Stimulated activated CD8-positive, alpha-beta memory T cell treated with anti-CD3 and anti-CD28 coated beads, Interleukin-2, amount 100 ng/mL, for 1 hour (primary cell): ENCODE measurements at regions not wholly inside any gene's neighbourhood (a gene's known extent, or its start where the extent isn't known, plus 50 kb on each side); places are given as distances from the start of the nearest gene placed in this dataset.

Experiments used
- DNase-seq, 2 donors: peaks; one replicate each; pipeline ENCODE4 v3.0.0-alpha.2; 2020; ENCODE audit warnings: low read depth in 2 of 2

- DNase-seq, result no peak
These were observed 1698.3 kb upstream of the RAG2 start for GRCh38 chr11:38296211-38296776.

- no peak for DNase-seq
These were observed 1684.7 kb upstream of the RAG2 start for GRCh38 chr11:38282718-38283117.

GRCh38 chr11:38278457-38279141, 1680.6 kb upstream of the RAG2 start:
- DNase-seq, result no peak

- no peak for DNase-seq
These were observed 1676.0 kb upstream of the RAG2 start for GRCh38 chr11:38274031-38274430.

GRCh38 chr11:38272376-38272775, 1674.3 kb upstream of the RAG2 start:
- DNase-seq, result no peak

GRCh38 chr11:38266691-38267090, 1668.7 kb upstream of the RAG2 start:
- DNase-seq, result no peak

- DNase-seq, result no peak
These were observed 1658.4 kb upstream of the RAG2 start for GRCh38 chr11:38256436-38256835.

- no peak for DNase-seq
These were observed 1656.9 kb upstream of the RAG2 start for GRCh38 chr11:38254913-38255312.

- no peak for DNase-seq
These were observed 1654.6 kb upstream of the RAG2 start for GRCh38 chr11:38252620-38253019.

- no peak for DNase-seq
These were observed 1648.4 kb upstream of the RAG2 start for GRCh38 chr11:38246451-38246850.

GRCh38 chr11:38226684-38227083, 1628.6 kb upstream of the RAG2 start:
- DNase-seq, result no peak

- DNase-seq, result no peak
These were observed 1623.3 kb upstream of the RAG2 start for GRCh38 chr11:38221295-38221694.

- DNase-seq, result no peak
These were observed 1621.6 kb upstream of the RAG2 start for GRCh38 chr11:38219636-38220035.

- no peak for DNase-seq
These were observed 1610.9 kb upstream of the RAG2 start for GRCh38 chr11:38208951-38209350.

GRCh38 chr11:38206663-38207062, 1608.6 kb upstream of the RAG2 start:
- DNase-seq, result no peak

- no peak for DNase-seq
These were observed 1593.1 kb upstream of the RAG2 start for GRCh38 chr11:38191101-38191500.

GRCh38 chr11:38182126-38182866, 1584.3 kb upstream of the RAG2 start:
- DNase-seq, result no peak

GRCh38 chr11:38176686-38177322, 1578.8 kb upstream of the RAG2 start:
- DNase-seq, result no peak

- DNase-seq, result no peak
These were observed 1575.6 kb upstream of the RAG2 start for GRCh38 chr11:38173676-38174075.

GRCh38 chr11:38169286-38169685, 1571.2 kb upstream of the RAG2 start:
- no peak for DNase-seq

- no peak for DNase-seq
These were observed 1565.5 kb upstream of the RAG2 start for GRCh38 chr11:38163526-38163925.

- DNase-seq, result no peak
These were observed 1562.4 kb upstream of the RAG2 start for GRCh38 chr11:38160433-38160832.

GRCh38 chr11:38159038-38159437, 1561.0 kb upstream of the RAG2 start:
- no peak for DNase-seq
